Thoracic aorta (tissue), 2 donors: ENCODE measurements at regions not wholly inside any gene's neighbourhood (a gene's known extent, or its start where the extent isn't known, plus 50 kb on each side); places are given as distances from the start of the nearest gene placed in this dataset.
"Not testable (repeated sequence)": the region's sequence is repeated elsewhere in the genome, so short reads cannot be mapped to it uniquely, and the experiment has no call there.

Experiments used
- ATAC-seq: fragments of 150-250 bp; one replicate; pipeline ENCODE4 v1.8.0; 2017; ENCODE audit warnings: low read depth; ENCODE audit not compliant: insufficient number of reproducible peaks, low FRiP score
- DNase-seq: peaks from one replicate; pipeline ENCODE4 v3.0.0-alpha.2; 2020; ENCODE audit warnings: low spot score
- H3K27ac ChIP-seq, 2 donors: fragments of 200-600 bp; sonication (generic); 1 replicate in 1 of 2; 2 replicates in 1 of 2; pipeline ENCODE4 v1.5.1; 2016; ENCODE audit warnings: mild to moderate bottlenecking in 2 of 2, moderate library complexity in 2 of 2
- H3K27me3 ChIP-seq: fragments of 200-600 bp; sonication (generic); replicated peaks from 2 replicates; pipeline ENCODE4 v1.6.0; 2016; ENCODE audit warnings: mild to moderate bottlenecking; ENCODE audit not compliant: insufficient read depth
- H3K36me3 ChIP-seq: fragments of 200-600 bp; sonication (generic); one replicate; pipeline ENCODE4 v1.5.1; 2016
- H3K4me1 ChIP-seq, 2 donors: fragments of 200-600 bp; sonication (generic); 1 replicate in 1 of 2; 2 replicates in 1 of 2; pipeline versions ENCODE4 v1.5.1 to v1.6.0; 2016; ENCODE audit warnings: low read depth in 2 of 2, mild to moderate bottlenecking in 1 of 2; ENCODE audit not compliant: control insufficient read depth in 1 of 2
- H3K4me3 ChIP-seq: fragments of 200-600 bp; sonication (generic); 2 replicates; pipeline ENCODE4 v1.5.1; 2016; ENCODE audit warnings: mild to moderate bottlenecking
- H3K9me3 ChIP-seq: fragments of 200-600 bp; sonication (generic); 2 replicates; pipeline ENCODE4 v1.5.1; 2016
- CTCF ChIP-seq: fragments of 200-600 bp; sonication (generic); IDR thresholded peaks from one replicate; pipeline ENCODE4 v1.5.1; 2019; ENCODE audit warnings: antibody characterized with exemption

GRCh38 chr9:102941868-102942267, 53.3 kb upstream of the CYLC2 start:
- DNase-seq = no peak
- ATAC-seq = no peak

GRCh38 chr9:102922526-102922925, 72.6 kb upstream of the CYLC2 start:
- DNase-seq (no peak), ATAC-seq (no peak)
- no peak for TF ChIP-seq CTCF
- no peaks in the 10 kb centered on the region for H3K27me3 ChIP-seq
- H3K9me3 ChIP-seq = no peaks in the 10 kb centered on the region
- no peaks in the 10 kb centered on the region for H3K4me1 ChIP-seq
- no peak overlapping the region for H3K27ac ChIP-seq
- no peaks in the 10 kb centered on the region for H3K36me3 ChIP-seq
- H3K4me3 ChIP-seq = no peak overlapping the region

More at GRCh38 chr9:102941868-102942267, 53.3 kb upstream of the CYLC2 start:
- Histone ChIP-seq H3K4me1 (no peaks in the 10 kb centered on the region), H3K27ac (no peak overlapping the region), H3K9me3 (no peaks in the 10 kb centered on the region), H3K4me3 (no peak overlapping the region), H3K36me3 (no peaks in the 10 kb centered on the region), H3K27me3 (no peaks in the 10 kb centered on the region)
- no peak for TF ChIP-seq CTCF

GRCh38 chr9:102911185-102911584, 83.9 kb upstream of the CYLC2 start:
- Histone ChIP-seq H3K9me3 (no peaks in the 10 kb centered on the region), H3K27ac (no peak overlapping the region), H3K4me1 (no peaks in the 10 kb centered on the region), H3K4me3 (no peak overlapping the region), H3K36me3 (no peaks in the 10 kb centered on the region), H3K27me3 (no peaks in the 10 kb centered on the region)
- no peak for ATAC-seq
- no peak for DNase-seq
- no peak for TF ChIP-seq CTCF

GRCh38 chr9:102905795-102906194, 89.3 kb upstream of the CYLC2 start:
- not testable (repeated sequence) for H3K27ac ChIP-seq, H3K9me3 ChIP-seq, DNase-seq, H3K4me3 ChIP-seq, H3K27me3 ChIP-seq, H3K4me1 ChIP-seq, H3K36me3 ChIP-seq, ATAC-seq

GRCh38 chr9:102892025-102892424, 103.1 kb upstream of the CYLC2 start:
- no peak for ATAC-seq
- no peak for TF ChIP-seq CTCF

GRCh38 chr9:102888747-102889146, 106.4 kb upstream of the CYLC2 start:
- not testable (repeated sequence) for ATAC-seq, H3K36me3 ChIP-seq, H3K9me3 ChIP-seq, DNase-seq, H3K4me3 ChIP-seq, H3K27me3 ChIP-seq, H3K4me1 ChIP-seq, H3K27ac ChIP-seq

More at GRCh38 chr9:102892025-102892424, 103.1 kb upstream of the CYLC2 start:
- Histone ChIP-seq H3K4me1 (no peaks in the 10 kb centered on the region), H3K27me3 (no peaks in the 10 kb centered on the region), H3K4me3 (no peak overlapping the region), H3K36me3 (no peaks in the 10 kb centered on the region), H3K9me3 (no peaks in the 10 kb centered on the region), H3K27ac (no peak overlapping the region)
- DNase-seq = no peak
